H9 (cell line): ENCODE measurements at regions not wholly inside any gene's neighbourhood (a gene's known extent, or its start where the extent isn't known, plus 50 kb on each side); places are given as distances from the start of the nearest gene placed in this dataset.

Experiments used
- DNase-seq: peaks from one replicate; pipeline ENCODE4 v3.0.0-alpha.2; 2017
- H2AFZ ChIP-seq: one replicate; pipeline ENCODE4 v1.6.1; 2013; ENCODE audit warnings: mild to moderate bottlenecking, low read length, control low read depth, moderate library complexity
- H2AK5ac ChIP-seq: 2 replicates; pipeline ENCODE4 v1.6.1; 2013; ENCODE audit warnings: low read length, control low read depth, mixed read lengths; ENCODE audit not compliant: insufficient read length
- H2BK120ac ChIP-seq: one replicate; pipeline ENCODE4 v1.6.1; 2013; ENCODE audit warnings: low read depth, mild to moderate bottlenecking, low read length, control low read depth, inconsistent platforms; ENCODE audit not compliant: poor library complexity, severe bottlenecking
- H2BK12ac ChIP-seq: 2 replicates; pipeline ENCODE4 v1.6.1; 2013; ENCODE audit warnings: low read length, control low read depth, mixed read lengths, low read depth; ENCODE audit not compliant: insufficient read length
- H2BK15ac ChIP-seq: 2 replicates; pipeline ENCODE4 v1.6.1; 2013; ENCODE audit warnings: low read depth, low read length, control low read depth
- H2BK20ac ChIP-seq: one replicate; pipeline ENCODE4 v1.6.1; 2013; ENCODE audit warnings: low read depth, mild to moderate bottlenecking, low read length, control low read depth, inconsistent platforms; ENCODE audit not compliant: poor library complexity, severe bottlenecking
- H2BK5ac ChIP-seq: 2 replicates; pipeline ENCODE4 v1.6.1; 2013; ENCODE audit warnings: low read length, control low read depth, mixed read lengths; ENCODE audit not compliant: insufficient read length
- H3K14ac ChIP-seq: 2 replicates; pipeline ENCODE4 v1.6.1; 2013; ENCODE audit warnings: low read length, control low read depth; ENCODE audit not compliant: insufficient read depth
- H3K18ac ChIP-seq: 2 replicates; pipeline ENCODE4 v1.6.1; 2013; ENCODE audit warnings: low read depth, mild to moderate bottlenecking, mixed read lengths, low read length, control low read depth; ENCODE audit not compliant: insufficient read length
- H3K23ac ChIP-seq: 2 replicates; pipeline ENCODE4 v1.6.1; 2013; ENCODE audit warnings: low read length, control low read depth, mixed read lengths, low read depth; ENCODE audit not compliant: insufficient read length
- H3K23me2 ChIP-seq: 2 replicates; pipeline ENCODE4 v1.6.1; 2013; ENCODE audit warnings: low read depth, mild to moderate bottlenecking, mixed read lengths, low read length, control low read depth; ENCODE audit not compliant: insufficient read length, poor library complexity, severe bottlenecking
- H3K27ac ChIP-seq: 2 replicates; pipeline ENCODE4 v1.5.1; 2013; ENCODE audit warnings: low read length, control low read depth, mixed read lengths, low read depth; ENCODE audit not compliant: insufficient read length
- H3K27me3 ChIP-seq: 2 replicates; pipeline ENCODE4 v1.6.1; 2013; ENCODE audit warnings: low read length, control low read depth, inconsistent platforms; ENCODE audit not compliant: insufficient read depth
- H3K4ac ChIP-seq: 2 replicates; pipeline ENCODE4 v1.6.1; 2013; ENCODE audit warnings: low read depth, mild to moderate bottlenecking, control low read depth, inconsistent platforms, low read length, moderate library complexity
- H3K4me1 ChIP-seq: 2 replicates; pipeline ENCODE4 v1.6.1; 2013; ENCODE audit warnings: low read length, control low read depth, inconsistent platforms; ENCODE audit not compliant: insufficient read depth
- H3K4me2 ChIP-seq: 2 replicates; pipeline ENCODE4 v1.6.1; 2013; ENCODE audit warnings: low read length, control low read depth, mixed read lengths; ENCODE audit not compliant: insufficient read length, insufficient read depth
- H3K56ac ChIP-seq: 2 replicates; pipeline ENCODE4 v1.6.1; 2013; ENCODE audit warnings: low read depth, mild to moderate bottlenecking, mixed read lengths, low read length, control low read depth; ENCODE audit not compliant: insufficient read length
- H3K79me1 ChIP-seq: 2 replicates; pipeline ENCODE4 v1.6.1; 2013; ENCODE audit warnings: low read depth, mild to moderate bottlenecking, moderate library complexity, low read length, control low read depth, inconsistent platforms; ENCODE audit not compliant: insufficient read depth, poor library complexity, severe bottlenecking
- H3K79me2 ChIP-seq: 2 replicates; pipeline ENCODE4 v1.6.1; 2013; ENCODE audit warnings: low read length, control low read depth, inconsistent platforms; ENCODE audit not compliant: insufficient read depth
- H3K9ac ChIP-seq: 2 replicates; pipeline ENCODE4 v1.6.1; 2013; ENCODE audit warnings: low read length, control low read depth, mixed read lengths; ENCODE audit not compliant: insufficient read length; ENCODE audit errors: extremely low read depth
- H3K9me3 ChIP-seq: one replicate; pipeline ENCODE4 v1.6.1; 2013; ENCODE audit warnings: low read depth, low read length, inconsistent platforms; ENCODE audit not compliant: control insufficient read depth
- H3T11ph ChIP-seq: one replicate; pipeline ENCODE4 v1.6.1; 2013; ENCODE audit warnings: mild to moderate bottlenecking, low read length, control low read depth, inconsistent platforms
- H4K20me1 ChIP-seq: one replicate; pipeline ENCODE4 v1.6.1; 2013; ENCODE audit not compliant: control insufficient read depth, insufficient read length, insufficient read depth
- H4K5ac ChIP-seq: 2 replicates; pipeline ENCODE4 v1.6.1; 2013; ENCODE audit warnings: low read depth, mild to moderate bottlenecking, mixed read lengths, low read length, control low read depth; ENCODE audit not compliant: insufficient read length
- H4K8ac ChIP-seq: replicated peaks from 2 replicates; pipeline ENCODE4 v1.6.1; 2013; ENCODE audit warnings: low read length, control low read depth, mixed read lengths, low read depth; ENCODE audit not compliant: insufficient read length
- H4K91ac ChIP-seq: 2 replicates; pipeline ENCODE4 v1.6.1; 2013; ENCODE audit warnings: low read depth, mild to moderate bottlenecking, moderate library complexity, mixed read lengths, low read length, control low read depth; ENCODE audit not compliant: insufficient read length
- H3K27ac Mint-ChIP-seq, 3 experiments: 2 replicates in 2 of 3; 3 replicates in 1 of 3; pipeline ENCODE4 v1.8.0; 2020 to 2021; ENCODE audit warnings: mixed read lengths in 3 of 3, mild to moderate bottlenecking in 1 of 3, moderate library complexity in 1 of 3
- H3K27me3 Mint-ChIP-seq: 2 replicates; pipeline ENCODE4 v1.8.0; 2021; ENCODE audit warnings: low read depth, mild to moderate bottlenecking, moderate library complexity, mixed read lengths
- H3K36me3 Mint-ChIP-seq, 3 experiments: 2 replicates in 2 of 3; 3 replicates in 1 of 3; pipeline ENCODE4 v1.8.0; 2020 to 2021; ENCODE audit warnings: low read depth in 3 of 3, mixed read lengths in 3 of 3; ENCODE audit not compliant: insufficient read depth in 1 of 3
- H3K4me1 Mint-ChIP-seq, 2 experiments: 2 replicates each; pipeline ENCODE4 v1.8.0; 2020; ENCODE audit warnings: mixed read lengths in 2 of 2
- H3K4me3 Mint-ChIP-seq, 2 experiments: 2 replicates in 1 of 2; 3 replicates in 1 of 2; pipeline ENCODE4 v1.8.0; 2020 to 2021; ENCODE audit warnings: mild to moderate bottlenecking in 2 of 2, mixed read lengths in 2 of 2, moderate library complexity in 1 of 2
- H3K9me3 Mint-ChIP-seq, 2 experiments: 2 replicates in 1 of 2; 3 replicates in 1 of 2; pipeline ENCODE4 v1.8.0; 2020; ENCODE audit warnings: mild to moderate bottlenecking in 2 of 2, mixed read lengths in 2 of 2, moderate library complexity in 1 of 2
- CTCF ChIP-seq: fragments of 200-600 bp; sonication (generic); conservative IDR thresholded peaks from 3 replicates; pipeline ENCODE4 v1.8.0; 2021; ENCODE audit warnings: antibody characterized with exemption, mild to moderate bottlenecking
- WGBS: extraction: QIAGEN DNeasy Blood & Tissue Kit; methylation state at CpG from one replicate; pipeline ENCODE4 v1.1.7; 2013; ENCODE audit warnings: missing lambda C conversion rate, low lambda C conversion rate, mixed read lengths; ENCODE audit not compliant: insufficient read length; ENCODE audit errors: extremely low coverage; 5-methylcytosine and 5-hydroxymethylcytosine counted together

- no CpG with 5 or more reads among the region's 2 CpGs for WGBS
These were observed 544.6 kb downstream of the EDEM1 start for GRCh38 chr3:5732081-5732480.

More at GRCh38 chr3:5732081-5732480, 544.6 kb downstream of the EDEM1 start:
- no peak overlapping the region for H3K4me2 ChIP-seq
- no peak overlapping the region for H2BK5ac ChIP-seq
- Mint-ChIP-seq H3K4me1 (no peaks in the 10 kb centered on the region; a peak in 1 of 4 replicates), H3K27ac (no peak overlapping the region), H3K36me3 (no peaks in the 10 kb centered on the region), H3K9me3 (no peaks in the 10 kb centered on the region; a peak in 2 of 5 replicates), H3K27me3 (no peaks in the 10 kb centered on the region), H3K4me3 (no peak overlapping the region)
- H3K56ac ChIP-seq: no peak overlapping the region
- no peak overlapping the region for H2BK120ac ChIP-seq
- H3K9me3 ChIP-seq: no peaks in the 10 kb centered on the region
- no peaks in the 10 kb centered on the region for H3K4me1 ChIP-seq
- no peak overlapping the region for H3K27ac ChIP-seq
- no peak overlapping the region for H2AFZ ChIP-seq
- H4K20me1 ChIP-seq: no peaks in the 10 kb centered on the region
- H2AK5ac ChIP-seq: no peak overlapping the region
- H4K8ac ChIP-seq: no peak overlapping the region
- no peak overlapping the region for H2BK12ac ChIP-seq
- no peaks in the 10 kb centered on the region for H3K79me1 ChIP-seq
- H3K14ac ChIP-seq: no peak overlapping the region
- H4K91ac ChIP-seq: no peak overlapping the region
- no peaks in the 10 kb centered on the region for H3K23me2 ChIP-seq
- no peak overlapping the region for H2BK20ac ChIP-seq
- H3K18ac ChIP-seq: no peak overlapping the region
- H2BK15ac ChIP-seq: no peak overlapping the region
- H3K27me3 ChIP-seq: no peaks in the 10 kb centered on the region
- no peak overlapping the region for H3K9ac ChIP-seq
- DNase-seq: no peak
- H4K5ac ChIP-seq: no peak overlapping the region
- no peak overlapping the region for H3T11ph ChIP-seq
- H3K4ac ChIP-seq: no peak overlapping the region
- H3K79me2 ChIP-seq: no peaks in the 10 kb centered on the region
- TF ChIP-seq CTCF: no peak
- no peak overlapping the region for H3K23ac ChIP-seq
